DOHH2 (cell line): ENCODE measurements at regions not wholly inside any gene's neighbourhood (a gene's known extent, or its start where the extent isn't known, plus 50 kb on each side); places are given as distances from the start of the nearest gene placed in this dataset.

ENCODE experiments used
- H3F3A ChIP-seq: fragments of 200-600 bp; sonication (generic), shearing (Covaris generic); 2 replicates; pipeline ENCODE4 v1.6.0; 2016; ENCODE audit warnings: antibody characterized with exemption, mild to moderate bottlenecking; ENCODE audit not compliant: control insufficient read depth, insufficient read depth
- H3K27ac ChIP-seq: fragments of 200-600 bp; sonication (generic); 2 replicates; pipeline ENCODE4 v1.5.1; 2014; ENCODE audit warnings: low read depth, mild to moderate bottlenecking, low read length, moderate library complexity
- H3K27me3 ChIP-seq: fragments of 200-600 bp; sonication (generic); 2 replicates; pipeline ENCODE4 v1.6.1; 2014; ENCODE audit warnings: mild to moderate bottlenecking, low read length, mixed read lengths; ENCODE audit not compliant: control insufficient read depth
- H3K36me3 ChIP-seq: fragments of 200-600 bp; sonication (generic); 2 replicates; pipeline ENCODE4 v1.6.1; 2014; ENCODE audit warnings: mild to moderate bottlenecking, low read length, moderate library complexity, mixed read lengths; ENCODE audit not compliant: control insufficient read depth
- H3K4me1 ChIP-seq: fragments of 200-600 bp; sonication (generic); 2 replicates; pipeline ENCODE4 v1.6.1; 2014; ENCODE audit warnings: mild to moderate bottlenecking, low read length, mixed read lengths; ENCODE audit not compliant: control insufficient read depth
- H3K4me2 ChIP-seq: fragments of 200-600 bp; sonication (generic); 2 replicates; pipeline ENCODE4 v1.6.0; 2014; ENCODE audit warnings: mild to moderate bottlenecking, low read length, moderate library complexity
- H3K4me3 ChIP-seq: fragments of 200-600 bp; sonication (generic); 2 replicates; pipeline ENCODE4 v1.5.1; 2014; ENCODE audit warnings: mild to moderate bottlenecking, low read length, mixed read lengths
- H3K79me2 ChIP-seq: fragments of 200-600 bp; sonication (generic); 2 replicates; pipeline ENCODE4 v1.6.1; 2014; ENCODE audit warnings: mild to moderate bottlenecking, low read length, mixed read lengths; ENCODE audit not compliant: control insufficient read depth
- H3K9me2 ChIP-seq: fragments of 200-600 bp; sonication (generic); replicated peaks from 2 replicates; pipeline ENCODE4 v1.6.1; 2014; ENCODE audit warnings: mild to moderate bottlenecking, low read length, mixed read lengths; ENCODE audit not compliant: control insufficient read depth
- H3K9me3 ChIP-seq: fragments of 200-600 bp; sonication (generic); 2 replicates; pipeline ENCODE4 v1.6.1; 2014; ENCODE audit warnings: antibody characterized with exemption, low read length, mixed read lengths; ENCODE audit not compliant: control insufficient read depth, insufficient read depth
- H4K20me1 ChIP-seq: fragments of 200-600 bp; sonication (generic); 2 replicates; pipeline ENCODE4 v1.6.0; 2014; ENCODE audit warnings: low read depth, mild to moderate bottlenecking, antibody characterized with exemption, low read length, moderate library complexity; ENCODE audit not compliant: control insufficient read depth, insufficient read depth
- CTCF ChIP-seq: fragments of 200-600 bp; sonication (generic); IDR thresholded peaks from one replicate; pipeline ENCODE4 v1.5.1; 2014; ENCODE audit warnings: antibody characterized with exemption, mild to moderate bottlenecking, low read depth, low read length; ENCODE audit not compliant: poor library complexity, severe bottlenecking
- EZH2phosphoT487 ChIP-seq: fragments of 200-600 bp; sonication (generic); IDR thresholded peaks from 2 replicates; pipeline ENCODE4 v1.6.1; 2017; ENCODE audit warnings: borderline replicate concordance, mild to moderate bottlenecking, antibody characterized with exemption, low read length, moderate library complexity, mixed read lengths

GRCh38 chr12:116489116-116489515 lies 70.1 kb upstream of the MAP1LC3B2 start:
- no peaks in the 10 kb centered on the region for H3K27me3 ChIP-seq
- no peak overlapping the region for H3K4me2 ChIP-seq
- no peaks in the 10 kb centered on the region for H3K9me2 ChIP-seq
- TF ChIP-seq CTCF, result no peak
- TF ChIP-seq EZH2phosphoT487, result no peak
- no peak overlapping the region for H3K27ac ChIP-seq
- no peaks in the 10 kb centered on the region for H3K9me3 ChIP-seq
- H3K4me1 ChIP-seq, result no peaks in the 10 kb centered on the region
- H3K4me3 ChIP-seq, result no peak overlapping the region
- no peaks in the 10 kb centered on the region for H4K20me1 ChIP-seq
- no peaks in the 10 kb centered on the region for H3F3A ChIP-seq
- no peaks in the 10 kb centered on the region for H3K79me2 ChIP-seq
- no peaks in the 10 kb centered on the region for H3K36me3 ChIP-seq

- Histone ChIP-seq H4K20me1 (no peaks in the 10 kb centered on the region), H3K4me1 (no peaks in the 10 kb centered on the region), H3K27me3 (no peaks in the 10 kb centered on the region), H3K9me3 (no peaks in the 10 kb centered on the region), H3K4me2 (no peak overlapping the region), H3K9me2 (no peaks in the 10 kb centered on the region), H3K27ac (no peak overlapping the region), H3F3A (no peaks in the 10 kb centered on the region), H3K4me3 (no peak overlapping the region), H3K36me3 (no peaks in the 10 kb centered on the region), H3K79me2 (no peaks in the 10 kb centered on the region)
- no peak for TF ChIP-seq EZH2phosphoT487
- TF ChIP-seq CTCF, result no peak
Observed at GRCh38 chr12:116490471-116490870, 68.7 kb upstream of the MAP1LC3B2 start.

GRCh38 chr12:116492703-116493324 lies 66.4 kb upstream of the MAP1LC3B2 start:
- Histone ChIP-seq H3K4me3 (no peak overlapping the region), H3K27ac (no peak overlapping the region), H3K4me1 (no peaks in the 10 kb centered on the region), H3F3A (no peaks in the 10 kb centered on the region), H3K27me3 (no peaks in the 10 kb centered on the region), H3K4me2 (no peak overlapping the region), H3K36me3 (no peaks in the 10 kb centered on the region), H3K79me2 (no peaks in the 10 kb centered on the region), H3K9me2 (no peaks in the 10 kb centered on the region), H3K9me3 (no peaks in the 10 kb centered on the region), H4K20me1 (no peaks in the 10 kb centered on the region)
- TF ChIP-seq EZH2phosphoT487 (no peak), CTCF (no peak)

GRCh38 chr12:116495260-116495659 lies 63.9 kb upstream of the MAP1LC3B2 start:
- H3K4me2 ChIP-seq, result no peak overlapping the region
- no peak for TF ChIP-seq CTCF
- no peak for TF ChIP-seq EZH2phosphoT487
- no peak overlapping the region for H3K27ac ChIP-seq

More at GRCh38 chr12:116495260-116495659, 63.9 kb upstream of the MAP1LC3B2 start:
- H3K27me3 ChIP-seq, result no peaks in the 10 kb centered on the region
- no peak overlapping the region for H3K4me3 ChIP-seq
- no peaks in the 10 kb centered on the region for H3K79me2 ChIP-seq
- no peaks in the 10 kb centered on the region for H3K36me3 ChIP-seq
- no peaks in the 10 kb centered on the region for H3F3A ChIP-seq
- H4K20me1 ChIP-seq, result no peaks in the 10 kb centered on the region
- H3K4me1 ChIP-seq, result no peaks in the 10 kb centered on the region
- no peaks in the 10 kb centered on the region for H3K9me3 ChIP-seq
- H3K9me2 ChIP-seq, result no peaks in the 10 kb centered on the region
